Neuronal stem cell (in vitro differentiated cells): ENCODE measurements at regions not wholly inside any gene's neighbourhood (a gene's known extent, or its start where the extent isn't known, plus 50 kb on each side); places are given as distances from the start of the nearest gene placed in this dataset.

ENCODE experiments used
- DNase-seq: peaks from one replicate; pipeline ENCODE4 v3.0.0-alpha.2; 2013; ENCODE audit warnings: low spot score
- H2AFZ ChIP-seq: one replicate; pipeline ENCODE4 v1.6.1; 2013; ENCODE audit warnings: mild to moderate bottlenecking, low read length, inconsistent platforms
- H2AK5ac ChIP-seq: 2 replicates; pipeline ENCODE4 v1.6.1; 2013; ENCODE audit warnings: low read depth, mild to moderate bottlenecking, inconsistent platforms, low read length, moderate library complexity, mixed read lengths
- H2BK120ac ChIP-seq: 2 replicates; pipeline ENCODE4 v1.6.1; 2013; ENCODE audit warnings: low read depth, mild to moderate bottlenecking, inconsistent platforms, low read length, moderate library complexity, mixed read lengths
- H2BK12ac ChIP-seq: one replicate; pipeline ENCODE4 v1.6.1; 2013; ENCODE audit warnings: low read length, inconsistent platforms
- H2BK15ac ChIP-seq: 2 replicates; pipeline ENCODE4 v1.6.1; 2013; ENCODE audit warnings: mild to moderate bottlenecking, low read length, inconsistent platforms, mixed read lengths
- H2BK5ac ChIP-seq: one replicate; pipeline ENCODE4 v1.6.1; 2013; ENCODE audit warnings: inconsistent platforms, mild to moderate bottlenecking, low read length, moderate library complexity
- H3K14ac ChIP-seq: one replicate; pipeline ENCODE4 v1.6.1; 2013; ENCODE audit warnings: low read length, inconsistent platforms
- H3K18ac ChIP-seq: 2 replicates; pipeline ENCODE4 v1.6.1; 2013; ENCODE audit warnings: low read length, inconsistent platforms
- H3K23ac ChIP-seq: 2 replicates; pipeline ENCODE4 v1.6.1; 2013; ENCODE audit warnings: low read depth, mild to moderate bottlenecking, mixed read lengths, low read length, inconsistent platforms; ENCODE audit not compliant: poor library complexity
- H3K27ac ChIP-seq: replicated peaks from 3 replicates; pipeline ENCODE4 v1.5.1; 2013; ENCODE audit warnings: low read length, inconsistent platforms
- H3K27me3 ChIP-seq, 3 experiments: 2 replicates each; pipeline ENCODE4 v1.6.1; 2013; ENCODE audit warnings: low read length in 3 of 3, mild to moderate bottlenecking in 2 of 3, inconsistent platforms in 1 of 3, low read depth in 1 of 3, mixed read lengths in 1 of 3, moderate library complexity in 1 of 3; ENCODE audit not compliant: control insufficient read depth in 3 of 3, insufficient read depth in 3 of 3
- H3K36me3 ChIP-seq, 2 donors: replicated peaks in 1 of 2; 2 replicates each; pipeline ENCODE4 v1.6.1; 2013; ENCODE audit warnings: low read length in 2 of 2; ENCODE audit not compliant: control insufficient read depth in 2 of 2, insufficient read depth in 2 of 2
- H3K4ac ChIP-seq: 2 replicates; pipeline ENCODE4 v1.6.1; 2013; ENCODE audit warnings: inconsistent platforms, mild to moderate bottlenecking, low read length, moderate library complexity
- H3K4me1 ChIP-seq, 2 donors: 1 replicate in 1 of 2; 2 replicates in 1 of 2; pipeline ENCODE4 v1.6.1; 2013; ENCODE audit warnings: low read length in 2 of 2, low read depth in 1 of 2; ENCODE audit not compliant: control insufficient read depth in 2 of 2, insufficient read depth in 1 of 2
- H3K4me2 ChIP-seq: one replicate; pipeline ENCODE4 v1.6.1; 2013; ENCODE audit warnings: mild to moderate bottlenecking, low read length, inconsistent platforms; ENCODE audit not compliant: insufficient read depth, poor library complexity, severe bottlenecking
- H3K4me3 ChIP-seq, 2 donors: 2 replicates each; pipeline ENCODE4 v1.5.1; 2013; ENCODE audit warnings: low read length in 2 of 2, mild to moderate bottlenecking in 2 of 2, inconsistent platforms in 1 of 2, moderate library complexity in 1 of 2
- H3K79me1 ChIP-seq: one replicate; pipeline ENCODE4 v1.6.1; 2013; ENCODE audit warnings: low read depth, mild to moderate bottlenecking, inconsistent platforms, low read length, moderate library complexity
- H3K9ac ChIP-seq: one replicate; pipeline ENCODE4 v1.6.1; 2013; ENCODE audit warnings: mild to moderate bottlenecking, low read depth, low read length, inconsistent platforms; ENCODE audit not compliant: poor library complexity
- H3K9me3 ChIP-seq, 2 donors: replicated peaks in 1 of 2; 2 replicates each; pipeline versions ENCODE3 to v1.6.1; 2013; ENCODE audit warnings: low read length in 2 of 2, mild to moderate bottlenecking in 2 of 2, inconsistent platforms in 1 of 2, low read depth in 1 of 2, mixed read lengths in 1 of 2, moderate library complexity in 1 of 2; ENCODE audit not compliant: control insufficient read depth in 2 of 2, insufficient read depth in 1 of 2
- H4K8ac ChIP-seq: one replicate; pipeline ENCODE4 v1.6.1; 2013; ENCODE audit warnings: low read depth, mild to moderate bottlenecking, inconsistent platforms, low read length, moderate library complexity
- H4K91ac ChIP-seq: one replicate; pipeline ENCODE4 v1.6.1; 2013; ENCODE audit warnings: low read length, low read depth, mild to moderate bottlenecking, inconsistent platforms; ENCODE audit not compliant: poor library complexity
- WGBS, 2 donors: extraction: QIAGEN DNeasy Blood & Tissue Kit; methylation state at CpG; one replicate each; pipeline ENCODE4 v1.1.7; 2013; ENCODE audit warnings: missing lambda C conversion rate in 2 of 2, mixed read lengths in 1 of 2; ENCODE audit not compliant: insufficient read length in 2 of 2, insufficient replicate concordance in 1 of 2; ENCODE audit errors: extremely low coverage in 2 of 2; 5-methylcytosine and 5-hydroxymethylcytosine counted together

- peak overlapping the region; percentile 48 for H2AFZ ChIP-seq
- no CpG with 5 or more reads among the region's 15 CpGs for WGBS, 2 donors
- H2AK5ac ChIP-seq: no peak overlapping the region
- no peaks in the 10 kb centered on the region for H3K79me1 ChIP-seq
- H4K8ac ChIP-seq: no peak overlapping the region
- H2BK120ac ChIP-seq: no peak overlapping the region
- H3K4me1 ChIP-seq: peaks cover 12 to 13% of the 10 kb centered on the region in 2 donors
- H3K18ac ChIP-seq: peak overlapping the region; percentile 20
- no peaks in the 10 kb centered on the region for H3K9me3 ChIP-seq
- H3K4ac ChIP-seq: no peak overlapping the region
- H3K9ac ChIP-seq: no peak overlapping the region
- H3K23ac ChIP-seq: no peak overlapping the region
- H3K27me3 ChIP-seq: no peaks in the 10 kb centered on the region
- no peak overlapping the region for H2BK5ac ChIP-seq
- DNase-seq: peak; percentile 41
- H4K91ac ChIP-seq: no peak overlapping the region
- H3K36me3 ChIP-seq: no peaks in the 10 kb centered on the region
- H3K27ac ChIP-seq: peak overlapping the region; percentile 38
- no peak overlapping the region for H2BK12ac ChIP-seq
- no peak overlapping the region for H3K4me2 ChIP-seq
- H3K14ac ChIP-seq: no peak overlapping the region
- no peak overlapping the region for H3K4me3 ChIP-seq
- no peak overlapping the region for H2BK15ac ChIP-seq
Measured at GRCh38 chr1:116311756-116312680, 61.0 kb upstream of the ATP1A1 start.

- no peak overlapping the region for H3K4ac ChIP-seq
- no CpG with 5 or more reads among the region's 2 CpGs for WGBS, 2 donors
- H3K27ac ChIP-seq: no peak overlapping the region
- H3K36me3 ChIP-seq: no peaks in the 10 kb centered on the region
- no peak overlapping the region for H2AFZ ChIP-seq
- H4K91ac ChIP-seq: no peak overlapping the region
- H2AK5ac ChIP-seq: no peak overlapping the region
- H2BK15ac ChIP-seq: no peak overlapping the region
- H3K23ac ChIP-seq: no peak overlapping the region
- H4K8ac ChIP-seq: no peak overlapping the region
- H3K4me3 ChIP-seq: no peak overlapping the region
- no peak overlapping the region for H2BK5ac ChIP-seq
- DNase-seq: no peak
- H3K14ac ChIP-seq: no peak overlapping the region
- H3K79me1 ChIP-seq: no peaks in the 10 kb centered on the region
- no peaks in the 10 kb centered on the region for H3K9me3 ChIP-seq
- no peak overlapping the region for H3K18ac ChIP-seq
- H3K27me3 ChIP-seq: no peaks in the 10 kb centered on the region
- H3K4me1 ChIP-seq: peaks cover 12 to 13% of the 10 kb centered on the region in 2 donors
- no peak overlapping the region for H2BK12ac ChIP-seq
- no peak overlapping the region for H3K9ac ChIP-seq
- H3K4me2 ChIP-seq: no peak overlapping the region
- no peak overlapping the region for H2BK120ac ChIP-seq
Measured at GRCh38 chr1:116312681-116313069, 60.4 kb upstream of the ATP1A1 start.

GRCh38 chr1:116313776-116314175 lies 59.3 kb upstream of the ATP1A1 start:
- Histone ChIP-seq H3K9ac (no peak overlapping the region), H4K8ac (no peak overlapping the region), H3K27ac (no peak overlapping the region), H2BK12ac (no peak overlapping the region), H3K4ac (no peak overlapping the region), H2AFZ (no peak overlapping the region), H2BK120ac (no peak overlapping the region), H2BK5ac (no peak overlapping the region), H3K23ac (no peak overlapping the region), H3K27me3 (peaks cover 0 to under 1% (median 0%) of the 10 kb centered on the region in 3 experiments), H3K4me1 (peaks cover 12 to 13% of the 10 kb centered on the region in 2 donors), H3K9me3 (no peaks in the 10 kb centered on the region), H2BK15ac (no peak overlapping the region), H3K18ac (no peak overlapping the region), H3K4me3 (no peak overlapping the region), H3K36me3 (no peaks in the 10 kb centered on the region), H4K91ac (no peak overlapping the region), H3K79me1 (no peaks in the 10 kb centered on the region), H3K4me2 (no peak overlapping the region), H3K14ac (no peak overlapping the region), H2AK5ac (no peak overlapping the region)
- DNase-seq: no peak
- WGBS, 2 donors: no CpG with 5 or more reads among the region's 2 CpGs

- H3K27me3 ChIP-seq: peaks cover 0 to 3% (median 0%) of the 10 kb centered on the region in 3 experiments
- no peak overlapping the region for H2BK120ac ChIP-seq
- H3K4me3 ChIP-seq: no peak overlapping the region
- no peak overlapping the region for H2BK15ac ChIP-seq
- no peak overlapping the region for H3K23ac ChIP-seq
- no peak overlapping the region for H2AFZ ChIP-seq
- H3K9ac ChIP-seq: no peak overlapping the region
- H3K4me2 ChIP-seq: no peak overlapping the region
- H3K4ac ChIP-seq: no peak overlapping the region
- H3K4me1 ChIP-seq: peaks cover 12 to 13% of the 10 kb centered on the region in 2 donors
- no peak overlapping the region for H3K27ac ChIP-seq
- H2BK12ac ChIP-seq: no peak overlapping the region
- H3K18ac ChIP-seq: no peak overlapping the region
- H3K14ac ChIP-seq: no peak overlapping the region
- no peak overlapping the region for H4K8ac ChIP-seq
- H2BK5ac ChIP-seq: no peak overlapping the region
- no CpG with 5 or more reads among the region's 5 CpGs for WGBS, 2 donors
- no peak overlapping the region for H2AK5ac ChIP-seq
- H3K36me3 ChIP-seq: no peaks in the 10 kb centered on the region
- H3K79me1 ChIP-seq: no peaks in the 10 kb centered on the region
- H4K91ac ChIP-seq: no peak overlapping the region
- DNase-seq: no peak
- no peaks in the 10 kb centered on the region for H3K9me3 ChIP-seq
Measured at GRCh38 chr1:116314305-116314919, 58.6 kb upstream of the ATP1A1 start.
